ENCODE measurements at regions not wholly inside any gene's neighbourhood (a gene's known extent, or its start where the extent isn't known, plus 50 kb on each side); places are given as distances from the start of the nearest gene placed in this dataset.

DNA sequence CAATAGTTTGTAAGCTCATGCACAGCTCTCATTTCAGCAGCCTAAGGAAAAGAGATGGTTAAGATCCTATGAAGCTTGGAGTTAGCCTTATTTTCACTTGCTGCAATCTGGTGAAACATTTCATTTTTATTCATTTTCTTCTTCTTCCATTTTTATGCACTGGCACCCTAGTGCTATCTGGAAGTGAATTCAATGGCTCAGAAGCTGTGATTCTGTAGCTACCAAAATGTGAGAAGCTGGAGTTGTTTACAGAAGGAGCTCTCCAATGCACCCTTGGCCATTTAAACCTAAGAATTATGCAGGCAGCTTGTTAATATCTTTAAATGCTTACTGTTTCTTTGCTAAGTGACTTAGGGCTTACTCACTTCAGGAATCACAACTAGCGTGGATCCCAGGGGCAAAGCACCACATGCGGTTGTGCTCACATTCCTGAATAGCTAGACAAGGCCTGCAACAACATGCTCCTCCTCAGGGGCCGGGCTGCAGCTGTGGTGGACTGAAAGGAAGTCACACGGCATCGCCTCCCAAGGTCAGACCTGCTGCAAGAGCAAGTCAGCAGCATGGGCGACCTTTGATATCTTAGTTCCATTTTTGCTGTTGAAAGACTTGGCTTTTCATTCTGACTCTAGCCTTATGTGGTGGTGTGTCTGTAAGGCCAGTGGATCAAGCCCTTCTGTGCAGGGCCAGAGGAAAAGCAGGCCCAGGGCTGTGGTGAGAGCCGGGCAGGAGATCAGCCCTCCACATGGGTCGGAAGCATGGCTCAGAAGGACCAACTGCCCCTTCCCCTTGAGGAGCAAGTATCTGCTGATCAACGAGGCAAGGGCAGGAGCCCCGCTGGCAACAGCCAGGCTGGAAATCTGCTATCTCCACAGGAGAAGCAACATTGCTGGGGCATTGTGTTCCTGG, 91.9 kb upstream of the MBL2 start:
- peak; percentile 77 for DNase-seq

DNA sequence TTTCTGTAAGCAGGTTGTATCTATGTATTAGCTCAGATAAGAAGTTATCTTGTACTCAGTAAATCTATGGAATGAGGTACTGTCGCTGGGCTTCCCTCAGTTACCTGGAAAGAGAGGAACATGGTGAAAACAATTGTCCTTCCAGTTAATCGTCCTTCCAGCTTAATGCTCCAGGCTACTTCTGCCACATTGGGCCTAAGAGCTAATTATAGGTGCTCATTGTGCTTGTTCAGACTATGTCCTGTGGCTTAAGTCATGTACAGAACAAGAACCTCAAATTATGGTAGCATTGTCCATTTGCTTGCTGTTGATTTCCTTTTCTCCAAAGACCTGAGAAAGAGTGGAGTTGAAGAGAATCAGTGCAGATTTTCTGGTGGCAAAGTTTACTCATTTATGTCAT, 86.1 kb upstream of the MBL2 start:
- no peak for DNase-seq

- DNase-seq, result no peak
These were observed 83.2 kb upstream of the MBL2 start for GRCh38 chr10:52855546-52856325.

GRCh38 chr10:52853704-52854103, 81.1 kb upstream of the MBL2 start:
- no peak for DNase-seq

DNA sequence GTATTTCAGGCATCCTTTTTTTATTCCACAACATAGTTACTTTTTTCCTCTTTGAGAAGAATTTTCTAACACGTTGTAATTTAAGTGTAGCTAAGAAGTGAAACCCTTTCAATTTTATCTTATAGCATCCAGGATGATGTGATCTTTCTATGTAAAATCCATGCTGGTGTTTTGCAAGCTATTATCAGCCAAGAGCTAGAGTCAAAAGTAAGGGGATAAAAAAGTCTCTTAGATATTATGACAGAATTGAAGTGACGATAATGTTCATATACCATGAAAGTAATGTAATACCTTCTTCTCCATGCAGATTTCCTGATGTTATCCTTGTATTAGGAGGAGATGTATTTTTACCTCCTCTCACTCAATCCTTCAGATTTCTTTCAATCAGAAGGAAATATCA, 64.2 kb upstream of the MBL2 start:
- no peak for DNase-seq

All from kidney glomerular epithelial cell (primary cell).